HUES48 (cell line): ENCODE measurements at regions not wholly inside any gene's neighbourhood (a gene's known extent, or its start where the extent isn't known, plus 50 kb on each side); places are given as distances from the start of the nearest gene placed in this dataset.
"Not testable (repeated sequence)": the region's sequence is repeated elsewhere in the genome, so short reads cannot be mapped to it uniquely, and the experiment has no call there.

Source experiments
- H3K27ac ChIP-seq: one replicate; pipeline ENCODE4 v1.7.0; 2013; ENCODE audit warnings: low read depth, low read length, inconsistent platforms
- H3K27me3 ChIP-seq: 2 replicates; pipeline ENCODE4 v1.6.1; 2013; ENCODE audit warnings: mild to moderate bottlenecking, low read length; ENCODE audit not compliant: control insufficient read depth, insufficient read depth
- H3K36me3 ChIP-seq: 2 replicates; pipeline ENCODE4 v1.6.1; 2013; ENCODE audit warnings: low read length; ENCODE audit not compliant: control insufficient read depth, insufficient read depth
- H3K4me1 ChIP-seq: 2 replicates; pipeline ENCODE4 v1.6.1; 2013; ENCODE audit warnings: mild to moderate bottlenecking, low read length; ENCODE audit not compliant: control insufficient read depth, insufficient read depth
- H3K4me3 ChIP-seq: 2 replicates; pipeline ENCODE4 v1.5.1; 2013; ENCODE audit warnings: mild to moderate bottlenecking, low read depth, low read length
- H3K9ac ChIP-seq: 2 replicates; pipeline ENCODE4 v1.6.1; 2013; ENCODE audit warnings: mild to moderate bottlenecking, low read depth, low read length, moderate library complexity
- H3K9me3 ChIP-seq: 2 replicates; pipeline ENCODE4 v1.6.1; 2013; ENCODE audit warnings: low read length; ENCODE audit not compliant: control insufficient read depth, insufficient read depth

- H3K4me3 ChIP-seq, result no peak overlapping the region
- no peaks in the 10 kb centered on the region for H3K4me1 ChIP-seq
- no peaks in the 10 kb centered on the region for H3K27me3 ChIP-seq
- no peak overlapping the region for H3K9ac ChIP-seq
- H3K27ac ChIP-seq, result no peak overlapping the region
- H3K36me3 ChIP-seq, result no peaks in the 10 kb centered on the region
- peaks cover 11% of the 10 kb centered on the region; the same call in 1 of the 2 replicates for H3K9me3 ChIP-seq
These were observed 1505.4 kb downstream of the SI start for GRCh38 chr3:163572856-163573255.

GRCh38 chr3:163563485-163563884, 1514.8 kb downstream of the SI start:
- H3K36me3 ChIP-seq, result no peaks in the 10 kb centered on the region
- peaks cover 11% of the 10 kb centered on the region for H3K4me1 ChIP-seq
- no peaks in the 10 kb centered on the region for H3K27me3 ChIP-seq
- no peaks in the 10 kb centered on the region for H3K9me3 ChIP-seq
- H3K9ac ChIP-seq, result no peak overlapping the region
- H3K27ac ChIP-seq, result no peak overlapping the region
- no peak overlapping the region for H3K4me3 ChIP-seq

- Histone ChIP-seq H3K36me3 (no peaks in the 10 kb centered on the region), H3K4me3 (no peak overlapping the region), H3K4me1 (peaks cover 11% of the 10 kb centered on the region), H3K27ac (no peak overlapping the region), H3K9me3 (no peaks in the 10 kb centered on the region), H3K27me3 (no peaks in the 10 kb centered on the region), H3K9ac (no peak overlapping the region)
These were observed 1515.7 kb downstream of the SI start for GRCh38 chr3:163562625-163563024.

- Histone ChIP-seq H3K36me3 (no peaks in the 10 kb centered on the region), H3K27ac (no peak overlapping the region), H3K9ac (no peak overlapping the region), H3K4me1 (peaks cover 11% of the 10 kb centered on the region), H3K4me3 (no peak overlapping the region), H3K27me3 (no peaks in the 10 kb centered on the region), H3K9me3 (no peaks in the 10 kb centered on the region)
These were observed 1517.1 kb downstream of the SI start for GRCh38 chr3:163561151-163561550.

GRCh38 chr3:163560459-163560858, 1517.8 kb downstream of the SI start:
- H3K4me3 ChIP-seq, result no peak overlapping the region
- H3K36me3 ChIP-seq, result no peaks in the 10 kb centered on the region
- H3K27me3 ChIP-seq, result no peaks in the 10 kb centered on the region
- H3K9me3 ChIP-seq, result no peaks in the 10 kb centered on the region
- peaks cover 11% of the 10 kb centered on the region for H3K4me1 ChIP-seq
- H3K27ac ChIP-seq, result no peak overlapping the region
- H3K9ac ChIP-seq, result no peak overlapping the region

- Histone ChIP-seq H3K27me3 (no peaks in the 10 kb centered on the region), H3K9me3 (no peaks in the 10 kb centered on the region), H3K9ac (no peak overlapping the region), H3K27ac (no peak overlapping the region), H3K4me1 (peaks cover 11% of the 10 kb centered on the region), H3K36me3 (no peaks in the 10 kb centered on the region), H3K4me3 (no peak overlapping the region)
These were observed 1521.3 kb downstream of the SI start for GRCh38 chr3:163556813-163557523.

GRCh38 chr3:163555918-163556317, 1522.4 kb downstream of the SI start:
- Histone ChIP-seq H3K27me3 (no peaks in the 10 kb centered on the region), H3K9ac (no peak overlapping the region), H3K36me3 (no peaks in the 10 kb centered on the region)

GRCh38 chr3:163552659-163552966, 1525.7 kb downstream of the SI start:
- Histone ChIP-seq H3K27ac (no peak overlapping the region), H3K4me3 (no peak overlapping the region), H3K27me3 (no peaks in the 10 kb centered on the region), H3K36me3 (no peaks in the 10 kb centered on the region), H3K9ac (no peak overlapping the region), H3K4me1 (no peaks in the 10 kb centered on the region), H3K9me3 (no peaks in the 10 kb centered on the region)

More at GRCh38 chr3:163555918-163556317, 1522.4 kb downstream of the SI start:
- Histone ChIP-seq H3K4me3 (no peak overlapping the region), H3K27ac (no peak overlapping the region), H3K4me1 (peaks cover 4% of the 10 kb centered on the region), H3K9me3 (no peaks in the 10 kb centered on the region)

- not testable (repeated sequence) for H3K27ac ChIP-seq, H3K27me3 ChIP-seq, H3K4me1 ChIP-seq, H3K36me3 ChIP-seq, H3K9ac ChIP-seq, H3K9me3 ChIP-seq, H3K4me3 ChIP-seq
These were observed 1526.2 kb downstream of the SI start for GRCh38 chr3:163551915-163552658.

GRCh38 chr3:163548015-163548414, 1530.3 kb downstream of the SI start:
- Histone ChIP-seq H3K4me1 (no peaks in the 10 kb centered on the region; the same call in 1 of the 2 replicates), H3K27me3 (no peaks in the 10 kb centered on the region), H3K36me3 (no peaks in the 10 kb centered on the region), H3K4me3 (no peak overlapping the region), H3K9me3 (no peaks in the 10 kb centered on the region), H3K9ac (no peak overlapping the region), H3K27ac (no peak overlapping the region)

GRCh38 chr3:163547014-163547685, 1531.1 kb downstream of the SI start:
- Histone ChIP-seq H3K27ac (no peak overlapping the region), H3K27me3 (no peaks in the 10 kb centered on the region), H3K36me3 (no peaks in the 10 kb centered on the region), H3K4me3 (no peak overlapping the region), H3K4me1 (no peaks in the 10 kb centered on the region; the same call in 1 of the 2 replicates), H3K9me3 (no peaks in the 10 kb centered on the region), H3K9ac (no peak overlapping the region)
